HG03159 (cell line): ENCODE measurements at regions not wholly inside any gene's neighbourhood (a gene's known extent, or its start where the extent isn't known, plus 50 kb on each side); places are given as distances from the start of the nearest gene placed in this dataset.

Source experiments
- ATAC-seq: cut with Tn5 transposase; IDR thresholded peaks from one replicate; pipeline ENCODE4 v1.9.1; 2021; ENCODE audit warnings: mild to moderate bottlenecking, moderate library complexity; ENCODE audit not compliant: unreplicated experiment

GRCh38 chr16:79449067-79449769 lies 151.3 kb downstream of the MAF start:
- no peak for ATAC-seq

- ATAC-seq = no peak
Observed at GRCh38 chr16:79444572-79444971, 156.0 kb downstream of the MAF start.

GRCh38 chr16:79439901-79440300 lies 160.6 kb downstream of the MAF start:
- ATAC-seq = no peak

GRCh38 chr16:79437764-79438751 lies 162.5 kb downstream of the MAF start:
- ATAC-seq = no peak

DNA sequence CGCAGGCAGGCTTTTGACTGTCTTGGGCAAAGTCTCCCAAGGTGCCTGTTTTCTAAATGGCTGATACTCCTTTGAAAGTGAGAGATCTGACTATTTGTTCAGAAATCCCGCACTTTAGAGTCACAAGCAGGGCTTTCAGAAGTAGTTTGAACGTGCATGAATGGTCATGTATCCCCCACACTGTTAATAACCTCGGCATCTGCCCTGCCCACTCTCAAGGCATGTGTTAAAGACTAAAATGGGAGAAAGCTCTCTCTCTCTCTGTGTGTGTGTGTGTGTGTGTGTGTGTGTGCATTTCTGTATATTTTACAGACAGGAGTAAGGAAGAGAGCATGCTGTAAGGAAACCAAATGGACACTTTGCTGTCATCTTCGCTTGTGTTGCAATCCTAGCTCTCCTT lies 163.7 kb downstream of the MAF start:
- ATAC-seq = no peak

GRCh38 chr16:79434771-79435170 lies 165.8 kb downstream of the MAF start:
- ATAC-seq = no peak

GRCh38 chr16:79434092-79434491 lies 166.4 kb downstream of the MAF start:
- ATAC-seq = no peak

GRCh38 chr16:79431923-79432322 lies 168.6 kb downstream of the MAF start:
- ATAC-seq = no peak

DNA sequence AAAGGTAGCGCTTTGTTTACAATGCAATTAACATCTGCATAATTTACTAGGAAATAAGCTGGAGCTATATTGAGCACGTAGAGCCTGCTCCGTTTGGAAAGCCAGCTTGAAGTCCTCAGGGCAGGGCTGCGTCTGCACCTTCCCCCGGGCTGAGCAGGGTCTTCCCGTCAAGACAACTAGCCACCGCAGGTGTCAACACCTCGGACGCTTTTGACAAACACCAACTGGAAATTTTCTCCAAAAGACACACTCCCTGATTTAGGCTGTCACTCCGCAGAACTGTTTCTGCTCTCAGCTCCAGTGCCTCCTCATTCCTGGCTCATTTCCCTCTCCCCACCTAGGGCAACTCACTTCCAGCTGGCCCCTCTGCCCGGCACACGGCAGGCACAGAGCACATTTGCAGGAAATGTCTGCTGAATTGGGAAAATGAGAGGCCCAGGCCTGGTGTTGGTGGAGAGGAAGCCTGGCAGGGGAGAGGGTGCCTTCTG lies 170.3 kb downstream of the MAF start:
- no peak for ATAC-seq

- no peak for ATAC-seq
Observed at GRCh38 chr16:79429381-79430190, 171.0 kb downstream of the MAF start.

- ATAC-seq = no peak
Observed at GRCh38 chr16:79426663-79427062, 173.9 kb downstream of the MAF start.

GRCh38 chr16:79422064-79422463 lies 178.5 kb downstream of the MAF start:
- no peak for ATAC-seq

- no peak for ATAC-seq
Observed at GRCh38 chr16:79421126-79421525, 179.4 kb downstream of the MAF start.

DNA sequence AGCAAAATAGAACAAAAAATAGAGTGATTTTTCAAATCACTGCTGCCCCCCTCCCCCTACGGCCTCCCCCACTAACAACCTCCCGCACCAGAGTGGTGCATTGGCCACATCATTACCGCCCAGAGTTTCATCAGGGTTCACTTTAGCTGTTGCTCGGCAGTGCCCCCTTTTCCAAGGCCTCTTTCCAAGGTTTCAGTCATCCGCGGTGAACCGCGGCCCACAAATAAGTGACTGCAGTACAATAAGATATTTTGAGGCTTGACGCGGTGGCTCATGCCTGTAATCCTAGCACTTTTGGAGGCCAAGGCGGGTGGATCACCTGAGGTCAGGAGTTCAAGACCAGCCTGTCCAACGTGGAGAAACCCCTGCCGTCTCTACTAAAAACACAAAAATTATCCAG lies 180.0 kb downstream of the MAF start:
- no peak for ATAC-seq

DNA sequence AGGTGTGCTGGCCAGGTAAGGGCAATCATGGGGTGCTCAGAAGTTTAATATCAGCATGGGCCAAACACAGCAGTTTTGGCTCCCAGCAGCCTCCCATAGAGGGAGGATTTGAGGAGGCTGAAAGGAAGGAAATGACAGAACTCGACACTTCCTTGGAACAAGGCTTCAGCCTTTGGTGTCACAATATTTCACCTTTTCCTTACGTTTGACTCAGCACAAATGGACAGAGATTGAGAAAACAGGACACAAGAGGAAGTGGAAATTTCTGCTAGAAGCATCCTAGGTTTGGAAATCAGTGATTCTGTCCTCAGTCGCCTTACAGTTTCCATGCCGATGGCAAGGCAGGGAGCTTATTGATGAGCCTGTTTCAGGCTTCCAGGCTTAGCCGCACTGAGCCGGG lies 181.4 kb downstream of the MAF start:
- no peak for ATAC-seq

DNA sequence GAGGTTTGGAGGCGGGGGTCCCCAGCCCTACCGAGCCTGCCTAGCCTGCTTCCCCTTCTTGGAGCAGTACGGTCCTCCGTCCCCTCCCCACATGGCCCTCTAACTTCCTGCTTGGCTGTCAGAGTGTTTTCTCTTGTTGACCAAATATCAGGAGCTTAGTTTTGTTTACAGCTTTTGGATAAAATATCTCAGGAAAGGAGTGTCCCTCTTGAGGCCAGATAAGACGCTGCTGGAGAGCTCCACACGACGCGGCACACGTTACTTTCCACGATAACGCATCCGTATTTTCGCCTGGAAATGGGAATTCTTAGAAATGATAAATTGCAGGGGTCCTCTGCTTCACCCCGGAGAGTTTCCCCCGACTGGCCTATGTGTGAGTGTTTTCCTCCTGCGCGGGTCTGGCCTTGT lies 182.9 kb downstream of the MAF start:
- ATAC-seq = no peak

GRCh38 chr16:79415983-79416640 lies 184.4 kb downstream of the MAF start:
- no peak for ATAC-seq

DNA sequence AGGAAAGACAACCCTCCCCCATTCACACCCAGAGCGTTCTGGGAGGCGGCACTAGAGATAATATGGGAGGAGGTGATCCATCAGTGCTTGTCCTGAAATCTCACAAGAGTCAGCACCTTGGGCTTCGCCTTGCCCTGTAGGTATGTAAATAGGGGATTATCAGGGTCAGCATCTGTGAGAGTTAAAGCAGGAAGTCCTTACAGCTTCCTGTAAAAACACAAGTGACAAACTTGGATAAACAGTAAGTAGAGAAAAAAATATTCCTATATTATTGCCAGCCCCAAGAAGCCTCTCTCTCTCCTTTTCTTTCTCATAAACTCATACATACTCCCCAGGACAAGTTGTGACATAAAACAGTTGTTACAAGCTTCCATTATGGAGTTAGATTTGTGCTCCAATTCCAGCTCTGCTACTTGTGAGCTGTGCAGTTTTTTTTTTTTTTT lies 187.7 kb downstream of the MAF start:
- ATAC-seq = no peak

- no peak for ATAC-seq
Observed at GRCh38 chr16:79411805-79412204, 188.7 kb downstream of the MAF start.

- no peak for ATAC-seq
Observed at GRCh38 chr16:79411357-79411756, 189.2 kb downstream of the MAF start.
